ENCODE measurements at regions not wholly inside any gene's neighbourhood (a gene's known extent, or its start where the extent isn't known, plus 50 kb on each side); places are given as distances from the start of the nearest gene placed in this dataset.
"Not testable (repeated sequence)": the region's sequence is repeated elsewhere in the genome, so short reads cannot be mapped to it uniquely, and the experiment has no call there.

- no peak for DNase-seq (ENCODE audit: low spot score)
Measured at GRCh38 chr5:105905392-105905791, 1765.3 kb downstream of the EFNA5 start.

GRCh38 chr5:105903069-105903468, 1767.7 kb downstream of the EFNA5 start:
- no peak for DNase-seq (ENCODE audit: low spot score)

- DNase-seq (ENCODE audit: low spot score), result no peak
Measured at GRCh38 chr5:105899726-105900125, 1771.0 kb downstream of the EFNA5 start.

- DNase-seq (ENCODE audit: low spot score), result no peak
Measured at GRCh38 chr5:105898183-105898582, 1772.6 kb downstream of the EFNA5 start.

- no peak for DNase-seq (ENCODE audit: low spot score)
Measured at GRCh38 chr5:105885266-105885665, 1785.5 kb downstream of the EFNA5 start.

GRCh38 chr5:105882956-105883481, 1787.7 kb downstream of the EFNA5 start:
- no peak for DNase-seq (ENCODE audit: low spot score)

GRCh38 chr5:105878402-105878801, 1792.3 kb downstream of the EFNA5 start:
- DNase-seq (ENCODE audit: low spot score), result no peak

GRCh38 chr5:105877592-105877991, 1793.1 kb downstream of the EFNA5 start:
- no peak for DNase-seq (ENCODE audit: low spot score)

- no peak for DNase-seq (ENCODE audit: low spot score)
Measured at GRCh38 chr5:105874316-105874715, 1796.4 kb downstream of the EFNA5 start.

GRCh38 chr5:105872569-105873270, 1798.0 kb downstream of the EFNA5 start:
- no peak for DNase-seq (ENCODE audit: low spot score)

GRCh38 chr5:105868038-105868780, 1802.5 kb downstream of the EFNA5 start:
- no peak for DNase-seq (ENCODE audit: low spot score)

- no peak for DNase-seq (ENCODE audit: low spot score)
Measured at GRCh38 chr5:105865834-105866233, 1804.9 kb downstream of the EFNA5 start.

GRCh38 chr5:105859350-105859749, 1811.4 kb downstream of the EFNA5 start:
- not testable (repeated sequence) for DNase-seq (ENCODE audit: low spot score)

- no peak for DNase-seq (ENCODE audit: low spot score)
Measured at GRCh38 chr5:105849701-105850100, 1821.0 kb downstream of the EFNA5 start.

- no peak for DNase-seq (ENCODE audit: low spot score)
Measured at GRCh38 chr5:105840800-105841199, 1829.9 kb downstream of the EFNA5 start.

GRCh38 chr5:105836887-105837286, 1833.8 kb downstream of the EFNA5 start:
- DNase-seq (ENCODE audit: low spot score), result no peak

GRCh38 chr5:105836268-105836667, 1834.5 kb downstream of the EFNA5 start:
- no peak for DNase-seq (ENCODE audit: low spot score)

- no peak for DNase-seq (ENCODE audit: low spot score)
Measured at GRCh38 chr5:105828821-105829220, 1841.9 kb downstream of the EFNA5 start.

GRCh38 chr5:105821800-105822199, 1848.9 kb downstream of the EFNA5 start:
- DNase-seq (ENCODE audit: low spot score), result no peak

GRCh38 chr5:105817914-105818313, 1852.8 kb downstream of the EFNA5 start:
- no peak for DNase-seq (ENCODE audit: low spot score)

- no peak for DNase-seq (ENCODE audit: low spot score)
Measured at GRCh38 chr5:105817416-105817815, 1853.3 kb downstream of the EFNA5 start.

GRCh38 chr5:105816961-105817360, 1853.8 kb downstream of the EFNA5 start:
- no peak for DNase-seq (ENCODE audit: low spot score)

- no peak for DNase-seq (ENCODE audit: low spot score)
Measured at GRCh38 chr5:105812304-105812703, 1858.4 kb downstream of the EFNA5 start.
